OCI-LY7 (cell line): ENCODE measurements at regions not wholly inside any gene's neighbourhood (a gene's known extent, or its start where the extent isn't known, plus 50 kb on each side); places are given as distances from the start of the nearest gene placed in this dataset.

Experiments used
- BruUV-seq: library from RNA; stranded (reverse); fragments of 400-500 nt; replicated peaks from 2 replicates; lab custom pipeline; 2021; lab: Mats Ljungman, UMichigan
- CTCF ChIA-PET: fragments of 300-600 bp; sonication (Branson Sonifier 250); formaldehyde crosslinking; loops from one replicate; lab custom pipeline; 2022; ENCODE audit warnings: antibody characterized with exemption; ENCODE audit not compliant: unreplicated experiment; lab: Charles Lee
- POLR2A ChIA-PET: fragments of 300-600 bp; sonication (Branson Sonifier 250); formaldehyde crosslinking; loops from one replicate; lab custom pipeline; 2022; ENCODE audit warnings: antibody characterized with exemption; lab: Charles Lee
- DNase-seq: peaks from one replicate; pipeline ENCODE4 v3.0.0-alpha.2; 2015; ENCODE audit warnings: low spot score
- H2AFZ ChIP-seq: fragments of 200-600 bp; sonication (generic), shearing (Covaris generic); 2 replicates; pipeline ENCODE4 v1.6.1; 2014; ENCODE audit warnings: mild to moderate bottlenecking, antibody characterized with exemption, low read length, moderate library complexity
- H3K27ac ChIP-seq: fragments of 200-600 bp; sonication (generic); 2 replicates; pipeline ENCODE4 v1.5.1; 2014; ENCODE audit warnings: mixed run types, low read depth, mild to moderate bottlenecking, moderate library complexity, low read length, inconsistent platforms; ENCODE audit not compliant: poor library complexity, severe bottlenecking
- H3K36me3 ChIP-seq: fragments of 200-600 bp; sonication (generic); 2 replicates; pipeline ENCODE4 v1.6.1; 2014; ENCODE audit warnings: mild to moderate bottlenecking, antibody characterized with exemption, low read length, moderate library complexity, mixed read lengths; ENCODE audit not compliant: insufficient read depth
- H3K4me1 ChIP-seq: fragments of 200-600 bp; sonication (generic); 2 replicates; pipeline ENCODE4 v1.5.1; 2014; ENCODE audit warnings: mild to moderate bottlenecking, low read length; ENCODE audit not compliant: insufficient read depth, poor library complexity, severe bottlenecking
- H3K4me2 ChIP-seq: fragments of 200-600 bp; sonication (generic); 2 replicates; pipeline ENCODE4 v1.6.1; 2014; ENCODE audit warnings: mild to moderate bottlenecking, low read length
- H3K4me3 ChIP-seq: fragments of 200-600 bp; sonication (generic); 2 replicates; pipeline ENCODE4 v1.5.1; 2014; ENCODE audit warnings: mild to moderate bottlenecking, low read depth, low read length; ENCODE audit not compliant: poor library complexity, severe bottlenecking
- H3K79me2 ChIP-seq: fragments of 200-600 bp; sonication (generic); 2 replicates; pipeline ENCODE4 v1.6.1; 2016; ENCODE audit warnings: low read depth, mild to moderate bottlenecking, low read length, moderate library complexity, mixed read lengths; ENCODE audit not compliant: insufficient read depth
- H3K9me2 ChIP-seq: fragments of 200-600 bp; sonication (generic); 2 replicates; pipeline ENCODE4 v1.6.1; 2016; ENCODE audit warnings: mild to moderate bottlenecking, low read length, mixed read lengths; ENCODE audit not compliant: insufficient read depth
- H3K9me3 ChIP-seq: fragments of 200-600 bp; sonication (generic); 2 replicates; pipeline ENCODE4 v1.6.1; 2014; ENCODE audit warnings: mild to moderate bottlenecking, mixed run types, low read length, mixed read lengths
- H4K20me1 ChIP-seq: fragments of 200-600 bp; sonication (generic); 2 replicates; pipeline ENCODE4 v1.6.1; 2014; ENCODE audit warnings: mild to moderate bottlenecking, antibody characterized with exemption, low read length, moderate library complexity, mixed read lengths; ENCODE audit not compliant: insufficient read depth
- EZH2phosphoT487 ChIP-seq: fragments of 200-600 bp; sonication (generic); IDR thresholded peaks from 2 replicates; pipeline ENCODE4 v1.6.1; 2018; ENCODE audit warnings: low read depth, borderline replicate concordance, mild to moderate bottlenecking, mixed run types, antibody characterized with exemption, low read length, moderate library complexity, mixed read lengths
- intact Hi-C: fragments of 100-400 bp; cut with micrococcal nuclease; formaldehyde crosslinking; loops from one replicate; pipeline ENCODE4 v1.10.0; 2022; ENCODE audit not compliant: unreplicated experiment
- TF ChIP-seq, protein P1 (sequence below): fragments of 200-600 bp; sonication (generic); conservative IDR thresholded peaks from 2 replicates; pipeline ENCODE4 v1.5.1; 2014; ENCODE audit warnings: mild to moderate bottlenecking, antibody characterized with exemption, low read length, moderate library complexity, mixed read lengths

DNA sequence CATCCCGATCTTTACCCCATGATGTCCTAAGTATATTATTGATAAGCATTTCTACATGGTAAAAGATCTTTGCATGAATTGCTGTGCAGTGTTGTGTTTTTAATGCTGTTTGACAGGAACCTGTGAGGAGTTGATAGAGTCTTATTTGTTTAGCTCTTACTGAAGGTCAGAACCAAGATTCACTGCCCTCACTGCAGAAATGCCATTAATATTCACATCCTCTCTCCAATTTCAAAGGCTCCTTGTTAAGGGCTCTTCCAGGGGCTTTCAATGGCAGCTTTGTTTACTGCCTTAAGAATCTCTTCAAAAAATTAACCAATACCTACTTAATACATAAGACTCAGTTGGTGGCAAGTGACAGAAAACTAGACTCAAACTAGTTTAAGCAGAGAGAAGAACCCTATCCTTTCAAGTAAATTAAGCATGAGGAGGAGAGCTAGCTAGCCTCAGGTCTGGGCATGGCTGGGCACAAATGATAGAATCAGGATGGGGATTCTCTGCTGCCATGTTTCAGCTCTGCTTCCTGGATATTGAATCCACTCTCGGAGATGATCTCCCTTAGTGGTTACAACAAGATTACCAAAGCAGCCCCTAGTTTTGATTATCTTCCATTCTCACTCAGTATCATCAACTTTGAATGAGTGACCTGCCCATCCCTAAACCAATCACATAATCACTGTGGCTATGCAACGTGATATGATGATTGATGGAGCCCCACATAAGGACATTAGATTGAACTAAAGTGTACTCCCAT, 311.8 kb downstream of the CDH11 start:
- intact Hi-C loops, result loop anchor here (10.0 kb wide), 1 partner anchor 65 kb away; no protein-coding TSS in a partner anchor
- Histone ChIP-seq H3K36me3 (no peaks in the 10 kb centered on the region), H2AFZ (no peak overlapping the region), H3K9me3 (no peaks in the 10 kb centered on the region), H3K27ac (no peak overlapping the region), H3K9me2 (no peaks in the 10 kb centered on the region), H3K4me2 (no peak overlapping the region), H3K4me1 (no peaks in the 10 kb centered on the region), H3K79me2 (no peaks in the 10 kb centered on the region), H4K20me1 (no peaks in the 10 kb centered on the region), H3K4me3 (no peak overlapping the region)
- no peak for TF ChIP-seq EZH2phosphoT487
- TF ChIP-seq, protein P1, sequence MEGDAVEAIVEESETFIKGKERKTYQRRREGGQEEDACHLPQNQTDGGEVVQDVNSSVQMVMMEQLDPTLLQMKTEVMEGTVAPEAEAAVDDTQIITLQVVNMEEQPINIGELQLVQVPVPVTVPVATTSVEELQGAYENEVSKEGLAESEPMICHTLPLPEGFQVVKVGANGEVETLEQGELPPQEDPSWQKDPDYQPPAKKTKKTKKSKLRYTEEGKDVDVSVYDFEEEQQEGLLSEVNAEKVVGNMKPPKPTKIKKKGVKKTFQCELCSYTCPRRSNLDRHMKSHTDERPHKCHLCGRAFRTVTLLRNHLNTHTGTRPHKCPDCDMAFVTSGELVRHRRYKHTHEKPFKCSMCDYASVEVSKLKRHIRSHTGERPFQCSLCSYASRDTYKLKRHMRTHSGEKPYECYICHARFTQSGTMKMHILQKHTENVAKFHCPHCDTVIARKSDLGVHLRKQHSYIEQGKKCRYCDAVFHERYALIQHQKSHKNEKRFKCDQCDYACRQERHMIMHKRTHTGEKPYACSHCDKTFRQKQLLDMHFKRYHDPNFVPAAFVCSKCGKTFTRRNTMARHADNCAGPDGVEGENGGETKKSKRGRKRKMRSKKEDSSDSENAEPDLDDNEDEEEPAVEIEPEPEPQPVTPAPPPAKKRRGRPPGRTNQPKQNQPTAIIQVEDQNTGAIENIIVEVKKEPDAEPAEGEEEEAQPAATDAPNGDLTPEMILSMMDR, result no peak
- DNase-seq, result no peak
- ChIA-PET CTCF (no interaction called here), POLR2A (interaction anchor here (0.5 kb wide), 1 partner anchor 470 kb away, joined by 4 read pairs; no protein-coding TSS in a partner anchor)
- BruUV-seq, result no TSS peak

DNA sequence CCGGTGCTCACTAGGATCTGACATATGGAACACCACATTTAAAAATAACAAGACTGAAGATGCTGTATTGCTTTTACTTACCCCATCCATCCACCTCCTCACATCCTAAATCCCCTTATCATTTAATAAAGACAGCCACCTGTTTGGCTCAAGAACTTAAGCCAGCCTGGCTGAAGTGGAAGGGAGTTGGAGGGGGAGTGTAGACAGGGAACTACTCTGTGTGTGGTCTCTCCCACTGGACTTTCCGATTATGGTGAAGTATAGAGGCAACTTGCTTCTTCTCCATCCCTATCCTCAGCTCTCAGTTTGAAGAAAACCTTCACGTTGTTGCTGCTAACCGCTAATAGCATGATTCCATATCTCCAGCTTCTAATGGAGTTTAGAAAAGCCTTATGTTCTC, 313.4 kb downstream of the CDH11 start:
- H3K27ac ChIP-seq, result no peak overlapping the region
- no peaks in the 10 kb centered on the region for H3K9me2 ChIP-seq
- H4K20me1 ChIP-seq, result no peaks in the 10 kb centered on the region
- no peak overlapping the region for H3K4me3 ChIP-seq
- H3K79me2 ChIP-seq, result no peaks in the 10 kb centered on the region
- H3K4me2 ChIP-seq, result no peak overlapping the region
- no TSS peak for BruUV-seq
- intact Hi-C loops, result no loop called here
- TF ChIP-seq, protein P1, result no peak
- ChIA-PET CTCF (no interaction called here), POLR2A (no interaction called here)
- DNase-seq, result no peak
- no peaks in the 10 kb centered on the region for H3K36me3 ChIP-seq
- no peak overlapping the region for H2AFZ ChIP-seq
- no peaks in the 10 kb centered on the region for H3K9me3 ChIP-seq
- H3K4me1 ChIP-seq, result no peaks in the 10 kb centered on the region

DNA sequence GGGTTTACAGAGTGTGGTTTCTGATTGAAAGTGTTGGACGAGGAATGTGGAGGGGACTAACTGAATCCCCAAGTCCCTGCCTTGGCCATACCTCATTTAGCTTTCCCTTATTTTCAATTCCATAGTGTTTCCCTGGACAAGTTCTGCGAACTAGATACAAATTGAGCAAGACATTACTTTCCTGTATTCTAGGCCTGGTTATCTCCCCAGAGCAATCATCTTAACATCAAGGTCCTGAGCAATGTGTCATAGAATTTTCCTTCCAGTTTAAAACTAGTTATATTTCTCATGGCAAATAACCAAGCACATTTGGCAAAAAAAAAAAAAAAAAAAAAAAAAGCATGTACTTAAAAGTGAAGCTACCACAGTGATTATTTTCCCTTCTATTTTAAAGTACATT, 330.1 kb downstream of the CDH11 start:
- no peak overlapping the region for H2AFZ ChIP-seq
- no peak overlapping the region for H3K27ac ChIP-seq
- BruUV-seq, result no TSS peak
- POLR2A ChIA-PET, result interaction anchor here (0.6 kb wide), 3 partner anchors 9 to 81 kb away, joined by 3 to 7 read pairs (median 5); no protein-coding TSS in a partner anchor
- TF ChIP-seq, protein P1, result no peak
- no peak for TF ChIP-seq EZH2phosphoT487
- H3K9me3 ChIP-seq, result no peaks in the 10 kb centered on the region
- H4K20me1 ChIP-seq, result no peaks in the 10 kb centered on the region
- intact Hi-C loops, result no loop called here
- CTCF ChIA-PET, result no interaction called here
- no peak for DNase-seq
- H3K36me3 ChIP-seq, result no peaks in the 10 kb centered on the region
- H3K9me2 ChIP-seq, result no peaks in the 10 kb centered on the region
- H3K4me3 ChIP-seq, result no peak overlapping the region
- no peak overlapping the region for H3K4me2 ChIP-seq
- H3K79me2 ChIP-seq, result no peaks in the 10 kb centered on the region
- H3K4me1 ChIP-seq, result no peaks in the 10 kb centered on the region
